NCI-H526 treated with DMSO at 0.1 percent for 48 hours (cell line): ENCODE measurements at regions not wholly inside any gene's neighbourhood (a gene's known extent, or its start where the extent isn't known, plus 50 kb on each side); places are given as distances from the start of the nearest gene placed in this dataset.
"Not testable (repeated sequence)": the region's sequence is repeated elsewhere in the genome, so short reads cannot be mapped to it uniquely, and the experiment has no call there.

ENCODE experiments used
- DNase-seq: peaks from one replicate; lab custom pipeline; 2025; lab: John Stamatoyannopoulos, UW

- no peak for DNase-seq
Measured at GRCh38 chr1:60731321-60731720, 351.0 kb upstream of the NFIA start.

GRCh38 chr1:60727552-60727951 lies 354.8 kb upstream of the NFIA start:
- DNase-seq: no peak

GRCh38 chr1:60716472-60716871 lies 365.9 kb upstream of the NFIA start:
- no peak for DNase-seq

GRCh38 chr1:60715970-60716369 lies 366.4 kb upstream of the NFIA start:
- no peak for DNase-seq

GRCh38 chr1:60709426-60709825 lies 372.9 kb upstream of the NFIA start:
- DNase-seq: no peak

- no peak for DNase-seq
Measured at GRCh38 chr1:60705026-60705425, 377.3 kb upstream of the NFIA start.

- DNase-seq: no peak
Measured at GRCh38 chr1:60703155-60703554, 379.2 kb upstream of the NFIA start.

GRCh38 chr1:60699325-60699724 lies 383.0 kb upstream of the NFIA start:
- DNase-seq: no peak

GRCh38 chr1:60697204-60697994 lies 385.0 kb upstream of the NFIA start:
- no peak for DNase-seq

GRCh38 chr1:60696512-60696911 lies 385.8 kb upstream of the NFIA start:
- DNase-seq: no peak

- DNase-seq: no peak
Measured at GRCh38 chr1:60695716-60696171, 386.6 kb upstream of the NFIA start.

- DNase-seq: no peak
Measured at GRCh38 chr1:60694980-60695379, 387.4 kb upstream of the NFIA start.

GRCh38 chr1:60692031-60692430 lies 390.3 kb upstream of the NFIA start:
- no peak for DNase-seq

- not testable (repeated sequence) for DNase-seq
Measured at GRCh38 chr1:60688221-60688620, 394.1 kb upstream of the NFIA start.

GRCh38 chr1:60681095-60681860 lies 401.1 kb upstream of the NFIA start:
- DNase-seq: no peak

GRCh38 chr1:60679524-60680375 lies 402.6 kb upstream of the NFIA start:
- no peak for DNase-seq

GRCh38 chr1:60678802-60679201 lies 403.6 kb upstream of the NFIA start:
- DNase-seq: no peak

GRCh38 chr1:60678391-60678790 lies 404.0 kb upstream of the NFIA start:
- no peak for DNase-seq

- DNase-seq: no peak
Measured at GRCh38 chr1:60672449-60672848, 409.9 kb upstream of the NFIA start.

- DNase-seq: no peak
Measured at GRCh38 chr1:60670302-60670701, 412.1 kb upstream of the NFIA start.

GRCh38 chr1:60668585-60668984 lies 413.8 kb upstream of the NFIA start:
- no peak for DNase-seq

- DNase-seq: no peak
Measured at GRCh38 chr1:60665311-60665710, 417.1 kb upstream of the NFIA start.
